GM23248 (cell line): ENCODE measurements at regions not wholly inside any gene's neighbourhood (a gene's known extent, or its start where the extent isn't known, plus 50 kb on each side); places are given as distances from the start of the nearest gene placed in this dataset.

Experiments
- DNase-seq: peaks from one replicate; pipeline ENCODE4 v3.0.0-alpha.2; 2015
- H2AFZ ChIP-seq: fragments of 200-600 bp; sonication (generic); 2 replicates; pipeline ENCODE4 v1.6.1; 2016; ENCODE audit warnings: antibody characterized with exemption
- H3F3A ChIP-seq: fragments of 200-600 bp; sonication (generic); 2 replicates; pipeline ENCODE4 v1.6.1; 2016; ENCODE audit warnings: mild to moderate bottlenecking, antibody characterized with exemption, mixed run types; ENCODE audit not compliant: insufficient read depth
- H3K27ac ChIP-seq: fragments of 200-600 bp; sonication (generic); 2 replicates; pipeline ENCODE4 v1.5.1; 2016; ENCODE audit warnings: mild to moderate bottlenecking
- H3K27me3 ChIP-seq: fragments of 200-600 bp; sonication (generic); replicated peaks from 2 replicates; pipeline ENCODE4 v1.6.1; 2016; ENCODE audit warnings: mild to moderate bottlenecking; ENCODE audit not compliant: insufficient read depth
- H3K36me3 ChIP-seq: fragments of 200-600 bp; sonication (generic); 2 replicates; pipeline ENCODE4 v1.6.1; 2016; ENCODE audit warnings: low read depth, mild to moderate bottlenecking
- H3K4me1 ChIP-seq: fragments of 200-600 bp; sonication (generic); 2 replicates; pipeline ENCODE4 v1.6.1; 2016; ENCODE audit warnings: mild to moderate bottlenecking; ENCODE audit not compliant: insufficient read depth
- H3K4me2 ChIP-seq: fragments of 200-600 bp; sonication (generic); one replicate; pipeline ENCODE4 v1.6.1; 2016; ENCODE audit warnings: mild to moderate bottlenecking; ENCODE audit not compliant: unreplicated experiment
- H3K4me3 ChIP-seq: fragments of 200-600 bp; sonication (generic); 2 replicates; pipeline ENCODE4 v1.5.1; 2016; ENCODE audit warnings: mild to moderate bottlenecking
- H3K79me2 ChIP-seq: fragments of 200-600 bp; sonication (generic); 2 replicates; pipeline ENCODE4 v1.6.1; 2016; ENCODE audit warnings: mild to moderate bottlenecking; ENCODE audit not compliant: insufficient read depth
- H3K9ac ChIP-seq: fragments of 200-600 bp; sonication (generic); 2 replicates; pipeline ENCODE4 v1.6.1; 2016; ENCODE audit warnings: mild to moderate bottlenecking
- H3K9me2 ChIP-seq: fragments of 200-600 bp; sonication (generic); 2 replicates; pipeline ENCODE4 v1.6.1; 2016; ENCODE audit warnings: mixed run types, mild to moderate bottlenecking, moderate library complexity; ENCODE audit not compliant: insufficient read depth
- H3K9me3 ChIP-seq: fragments of 200-600 bp; sonication (generic); one replicate; pipeline ENCODE4 v1.6.1; 2017; ENCODE audit warnings: low read depth
- H4K20me1 ChIP-seq: fragments of 200-600 bp; sonication (generic); 2 replicates; pipeline ENCODE4 v1.6.0; 2016; ENCODE audit not compliant: insufficient read depth
- EZH2 ChIP-seq: fragments of 200-600 bp; sonication (generic); IDR thresholded peaks from 2 replicates; pipeline ENCODE4 v1.6.1; 2018; ENCODE audit warnings: antibody characterized with exemption, mild to moderate bottlenecking; ENCODE audit not compliant: insufficient read depth, poor library complexity, severe bottlenecking
- EZH2phosphoT487 ChIP-seq: fragments of 200-600 bp; sonication (generic); IDR thresholded peaks from 2 replicates; pipeline ENCODE4 v1.6.1; 2018; ENCODE audit warnings: antibody characterized with exemption, moderate library complexity, mild to moderate bottlenecking, low read depth; ENCODE audit not compliant: insufficient read depth
- WGBS, 2 experiments: methylation state at CpG; one replicate each; pipeline ENCODE4 v1.1.6; 2015 to 2017; ENCODE audit warnings: low lambda C conversion rate in 2 of 2, low coverage in 1 of 2; ENCODE audit errors: missing lambda C conversion rate in 2 of 2; 5-methylcytosine and 5-hydroxymethylcytosine counted together
- in situ Hi-C: fragments of 300-500 bp; cut with MboI; formaldehyde crosslinking; loops from 2 replicates; pipeline ENCODE4 v1.15.0; 2020

DNA sequence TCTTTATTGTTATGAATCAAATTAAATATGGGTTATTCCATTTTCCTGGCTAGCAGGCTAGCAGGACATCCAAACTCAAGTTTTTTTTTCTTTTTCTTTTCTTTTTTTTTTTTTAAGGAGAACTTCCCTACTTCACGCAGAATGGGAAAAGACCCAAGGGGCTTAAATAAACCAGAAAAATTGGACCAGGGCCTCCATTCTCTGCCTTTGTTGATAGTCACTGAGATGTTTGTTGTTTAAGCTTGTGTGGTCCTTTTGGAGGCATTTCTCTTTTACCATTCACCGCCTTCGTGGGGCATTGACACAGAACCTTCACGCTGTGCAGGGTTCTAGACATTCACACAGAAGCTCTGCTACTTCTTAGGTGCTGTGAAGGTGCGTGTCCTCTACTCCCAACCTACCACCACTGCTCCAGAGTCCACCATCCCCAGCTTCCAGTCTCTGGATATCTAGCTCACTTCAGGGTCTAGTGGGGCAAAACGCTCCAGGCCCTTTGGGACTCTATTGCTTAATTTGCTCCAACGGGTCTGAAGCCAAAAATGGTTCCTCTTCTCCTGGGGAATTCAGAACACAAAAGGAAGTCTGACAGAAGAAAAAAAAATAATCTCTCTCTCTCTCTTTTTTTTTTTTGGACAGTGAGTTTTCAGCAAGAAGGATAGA is 301.3 kb downstream of the AEBP2 start:
- Histone ChIP-seq H3K9ac (no peak overlapping the region), H4K20me1 (no peaks in the 10 kb centered on the region), H3F3A (no peaks in the 10 kb centered on the region), H3K4me1 (0 out of 2 replicates have a peak, but pooled peaks cover 4% of the 10 kb centered on the region), H3K9me3 (no peaks in the 10 kb centered on the region), H3K27me3 (peaks cover 7% of the 10 kb centered on the region; the same call in 1 of the 2 replicates), H3K27ac (no peak overlapping the region), H3K36me3 (no peaks in the 10 kb centered on the region), H2AFZ (no peak overlapping the region), H3K9me2 (no peaks in the 10 kb centered on the region), H3K4me3 (no peak overlapping the region), H3K79me2 (no peaks in the 10 kb centered on the region), H3K4me2 (no peak overlapping the region)
- in situ Hi-C loops = no loop called here
- DNase-seq = no peak
- 63 to 70% methylated on average over 7 of the region's 7 CpGs for WGBS, 2 experiments
- no peak for TF ChIP-seq EZH2
- TF ChIP-seq EZH2phosphoT487 = no peak

DNA sequence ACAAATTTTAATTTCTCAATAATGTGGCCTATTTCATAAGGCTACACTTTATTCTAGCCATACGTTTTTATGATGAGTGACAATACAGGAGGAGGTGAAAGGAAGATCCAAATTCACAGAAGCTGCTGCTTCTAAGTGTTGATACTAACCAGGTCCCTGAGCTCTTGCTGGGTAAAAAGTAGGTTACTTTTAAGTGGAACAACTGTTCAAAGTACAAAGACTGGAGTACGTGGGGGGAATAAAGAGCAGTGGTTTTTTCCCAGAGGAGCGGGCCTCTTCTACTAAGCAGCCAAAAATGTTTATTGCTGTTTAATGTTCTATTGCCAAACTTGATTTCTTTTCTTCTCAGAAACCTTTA is 301.8 kb downstream of the AEBP2 start:
- TF ChIP-seq EZH2phosphoT487 = no peak
- no peak for TF ChIP-seq EZH2
- no peak overlapping the region for H2AFZ ChIP-seq
- in situ Hi-C loops = no loop called here

DNA sequence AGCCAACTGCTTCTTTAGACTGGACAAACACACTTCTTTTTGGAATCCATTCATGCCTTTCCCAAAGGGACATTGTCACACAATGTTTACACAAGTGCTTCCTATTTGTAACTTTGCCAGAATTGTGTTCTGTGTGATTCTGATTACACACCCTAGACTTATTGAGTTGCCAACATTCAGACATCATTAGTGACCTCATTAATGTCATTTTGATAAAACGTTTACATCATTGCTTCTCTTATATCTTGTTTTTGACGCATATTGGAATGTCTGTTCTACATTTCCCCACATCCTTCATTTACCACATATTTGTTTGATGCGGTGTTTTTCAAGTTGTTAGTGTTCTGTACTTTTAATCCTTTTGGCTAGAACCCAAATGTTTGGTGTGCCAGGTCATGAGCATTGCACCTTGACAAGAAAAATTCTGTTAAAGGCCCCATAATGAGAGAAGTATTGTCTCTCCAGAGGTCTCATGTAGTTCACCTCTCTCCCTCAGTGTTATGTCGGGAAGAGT is 305.5 kb downstream of the AEBP2 start:
- no peak overlapping the region for H3K9ac ChIP-seq
- H3K36me3 ChIP-seq = no peaks in the 10 kb centered on the region
- H3K4me2 ChIP-seq = no peak overlapping the region
- no peaks in the 10 kb centered on the region for H3K4me1 ChIP-seq
- H4K20me1 ChIP-seq = no peaks in the 10 kb centered on the region
- H3K79me2 ChIP-seq = no peaks in the 10 kb centered on the region
- TF ChIP-seq EZH2phosphoT487 (no peak), EZH2 (no peak)
- no peak overlapping the region for H3K4me3 ChIP-seq
- H3K27ac ChIP-seq = no peak overlapping the region
- in situ Hi-C loops = no loop called here
- 75 to 78% methylated on average over 4 of the region's 4 CpGs for WGBS, 2 experiments
- peaks cover 7% of the 10 kb centered on the region; the same call in 1 of the 2 replicates for H3K27me3 ChIP-seq
- H3F3A ChIP-seq = no peaks in the 10 kb centered on the region
- H2AFZ ChIP-seq = no peak overlapping the region
- no peaks in the 10 kb centered on the region for H3K9me2 ChIP-seq
- H3K9me3 ChIP-seq = no peaks in the 10 kb centered on the region
- no peak for DNase-seq

More for the DNA sequence above, 301.8 kb downstream of the AEBP2 start:
- H3K27ac ChIP-seq = no peak overlapping the region
- no peaks in the 10 kb centered on the region for H3K9me3 ChIP-seq
- no peaks in the 10 kb centered on the region for H3F3A ChIP-seq
- H3K4me1 ChIP-seq = 0 out of 2 replicates have a peak, but pooled peaks cover 4% of the 10 kb centered on the region
- no peak overlapping the region for H3K4me2 ChIP-seq
- 88% methylated on average over 3 of the region's 3 CpGs for WGBS, 2 experiments
- H3K4me3 ChIP-seq = no peak overlapping the region
- DNase-seq = no peak
- no peaks in the 10 kb centered on the region for H3K79me2 ChIP-seq
- H3K9me2 ChIP-seq = no peaks in the 10 kb centered on the region
- no peaks in the 10 kb centered on the region for H4K20me1 ChIP-seq
- no peak overlapping the region for H3K9ac ChIP-seq
- peaks cover 7% of the 10 kb centered on the region; the same call in 1 of the 2 replicates for H3K27me3 ChIP-seq
- H3K36me3 ChIP-seq = no peaks in the 10 kb centered on the region

DNA sequence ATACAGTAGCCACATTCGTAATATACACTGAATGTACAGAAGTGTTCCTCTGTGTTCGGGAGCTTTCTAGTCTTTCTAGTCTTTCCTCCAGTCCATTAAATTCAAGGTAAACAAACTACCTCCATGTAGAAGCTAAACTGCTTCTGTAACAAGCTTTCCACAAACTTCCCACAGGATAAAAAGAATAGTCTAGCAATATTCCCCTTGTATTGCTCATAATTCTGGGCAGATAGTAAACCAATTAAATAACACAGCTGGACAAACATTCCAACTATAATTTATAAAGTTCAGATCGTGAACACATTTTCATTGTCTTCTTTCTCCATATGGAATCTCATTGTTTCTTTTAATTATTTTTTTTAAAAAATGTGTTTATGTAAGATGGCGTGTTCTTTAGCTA is 307.2 kb downstream of the AEBP2 start:
- no peak for TF ChIP-seq EZH2phosphoT487
- TF ChIP-seq EZH2 = no peak
- Histone ChIP-seq H3K4me1 (no peaks in the 10 kb centered on the region), H3K4me3 (no peak overlapping the region), H3K9me3 (no peaks in the 10 kb centered on the region), H3K27me3 (peaks cover 10% of the 10 kb centered on the region; the same call in 1 of the 2 replicates), H3K79me2 (no peaks in the 10 kb centered on the region), H2AFZ (no peak overlapping the region), H4K20me1 (no peaks in the 10 kb centered on the region), H3K9me2 (no peaks in the 10 kb centered on the region), H3F3A (no peaks in the 10 kb centered on the region), H3K36me3 (no peaks in the 10 kb centered on the region), H3K4me2 (no peak overlapping the region), H3K27ac (no peak overlapping the region), H3K9ac (no peak overlapping the region)
- in situ Hi-C loops = no loop called here
- WGBS, 2 experiments = 22 to 29% methylated on average over 4 of the region's 4 CpGs
- no peak for DNase-seq
